NCI-H345 treated with DMSO at 0.1 percent for 48 hours (cell line): ENCODE measurements at regions not wholly inside any gene's neighbourhood (a gene's known extent, or its start where the extent isn't known, plus 50 kb on each side); places are given as distances from the start of the nearest gene placed in this dataset.

Source experiments
- DNase-seq: peaks from one replicate; lab custom pipeline; 2025; ENCODE audit not compliant: unreplicated experiment; lab: John Stamatoyannopoulos, UW

- DNase-seq = no peak
These were observed 68.6 kb upstream of the EPHA4 start for GRCh38 chr2:221640686-221641085.

- DNase-seq = no peak
These were observed 65.7 kb upstream of the EPHA4 start for GRCh38 chr2:221637851-221638250.

- no peak for DNase-seq
These were observed 63.8 kb upstream of the EPHA4 start for GRCh38 chr2:221635949-221636348.

- no peak for DNase-seq
These were observed 57.4 kb upstream of the EPHA4 start for GRCh38 chr2:221629468-221629867.

GRCh38 chr2:221624475-221624874 lies 52.4 kb upstream of the EPHA4 start:
- DNase-seq = no peak
